ENCODE measurements at regions not wholly inside any gene's neighbourhood (a gene's known extent, or its start where the extent isn't known, plus 50 kb on each side); places are given as distances from the start of the nearest gene placed in this dataset.

GRCh38 chr16:60510208-60510607, 1526.0 kb downstream of the CDH8 start:
- Mint-ChIP-seq H3K27ac (no peak overlapping the region), H3K36me3 (ENCODE audit: low read depth) (no peaks in the 10 kb centered on the region), H3K9me3 (peaks cover 23% of the 10 kb centered on the region), H3K4me1 (ENCODE audit: low read depth) (no peaks in the 10 kb centered on the region), H3K4me3 (no peak overlapping the region), H3K27me3 (ENCODE audit: low read depth) (no peaks in the 10 kb centered on the region)

GRCh38 chr16:60491273-60491672, 1545.0 kb downstream of the CDH8 start:
- Mint-ChIP-seq H3K27me3 (ENCODE audit: low read depth) (no peaks in the 10 kb centered on the region), H3K9me3 (peaks cover 3% of the 10 kb centered on the region), H3K27ac (no peak overlapping the region), H3K36me3 (ENCODE audit: low read depth) (no peaks in the 10 kb centered on the region), H3K4me1 (ENCODE audit: low read depth) (no peaks in the 10 kb centered on the region), H3K4me3 (no peak overlapping the region)

- Mint-ChIP-seq H3K27me3 (ENCODE audit: low read depth) (no peaks in the 10 kb centered on the region), H3K9me3 (peaks cover 4% of the 10 kb centered on the region), H3K4me3 (no peak overlapping the region), H3K4me1 (ENCODE audit: low read depth) (no peaks in the 10 kb centered on the region), H3K36me3 (ENCODE audit: low read depth) (no peaks in the 10 kb centered on the region), H3K27ac (no peak overlapping the region)
These were observed 1550.3 kb downstream of the CDH8 start for GRCh38 chr16:60485872-60486489.

- Mint-ChIP-seq H3K9me3 (peaks cover 4% of the 10 kb centered on the region), H3K4me3 (no peak overlapping the region), H3K4me1 (ENCODE audit: low read depth) (no peaks in the 10 kb centered on the region)
These were observed 1551.3 kb downstream of the CDH8 start for GRCh38 chr16:60484901-60485300.

GRCh38 chr16:60481591-60481990, 1554.6 kb downstream of the CDH8 start:
- Mint-ChIP-seq H3K27ac (no peak overlapping the region), H3K36me3 (ENCODE audit: low read depth) (no peaks in the 10 kb centered on the region), H3K27me3 (ENCODE audit: low read depth) (no peaks in the 10 kb centered on the region), H3K4me1 (ENCODE audit: low read depth) (no peaks in the 10 kb centered on the region), H3K4me3 (no peak overlapping the region), H3K9me3 (peaks cover 7% of the 10 kb centered on the region)

More at GRCh38 chr16:60484901-60485300, 1551.3 kb downstream of the CDH8 start:
- H3K36me3 Mint-ChIP-seq (ENCODE audit: low read depth), result no peaks in the 10 kb centered on the region
- H3K27me3 Mint-ChIP-seq (ENCODE audit: low read depth), result no peaks in the 10 kb centered on the region
- no peak overlapping the region for H3K27ac Mint-ChIP-seq

- H3K4me1 Mint-ChIP-seq (ENCODE audit: low read depth), result no peaks in the 10 kb centered on the region
- H3K27me3 Mint-ChIP-seq (ENCODE audit: low read depth), result no peaks in the 10 kb centered on the region
These were observed 1557.4 kb downstream of the CDH8 start for GRCh38 chr16:60478810-60479209.

GRCh38 chr16:60463986-60464385, 1572.3 kb downstream of the CDH8 start:
- Mint-ChIP-seq H3K27ac (no peak overlapping the region), H3K9me3 (peaks cover 25% of the 10 kb centered on the region), H3K4me1 (ENCODE audit: low read depth) (no peaks in the 10 kb centered on the region), H3K27me3 (ENCODE audit: low read depth) (no peaks in the 10 kb centered on the region), H3K4me3 (no peak overlapping the region), H3K36me3 (ENCODE audit: low read depth) (no peaks in the 10 kb centered on the region)

More at GRCh38 chr16:60478810-60479209, 1557.4 kb downstream of the CDH8 start:
- Mint-ChIP-seq H3K27ac (no peak overlapping the region), H3K9me3 (peaks cover 12% of the 10 kb centered on the region), H3K4me3 (no peak overlapping the region), H3K36me3 (ENCODE audit: low read depth) (no peaks in the 10 kb centered on the region)

GRCh38 chr16:60459463-60459862, 1576.8 kb downstream of the CDH8 start:
- Mint-ChIP-seq H3K9me3 (peaks cover 27% of the 10 kb centered on the region), H3K27me3 (ENCODE audit: low read depth) (no peaks in the 10 kb centered on the region), H3K4me3 (no peak overlapping the region), H3K36me3 (ENCODE audit: low read depth) (no peaks in the 10 kb centered on the region), H3K4me1 (ENCODE audit: low read depth) (no peaks in the 10 kb centered on the region), H3K27ac (no peak overlapping the region)

- Mint-ChIP-seq H3K4me1 (ENCODE audit: low read depth) (no peaks in the 10 kb centered on the region), H3K27ac (no peak overlapping the region), H3K27me3 (ENCODE audit: low read depth) (no peaks in the 10 kb centered on the region), H3K36me3 (ENCODE audit: low read depth) (no peaks in the 10 kb centered on the region), H3K4me3 (no peak overlapping the region), H3K9me3 (peaks cover 30% of the 10 kb centered on the region)
These were observed 1578.0 kb downstream of the CDH8 start for GRCh38 chr16:60458255-60458654.

- Mint-ChIP-seq H3K27me3 (ENCODE audit: low read depth) (no peaks in the 10 kb centered on the region), H3K4me3 (no peak overlapping the region), H3K36me3 (ENCODE audit: low read depth) (no peaks in the 10 kb centered on the region), H3K4me1 (ENCODE audit: low read depth) (no peaks in the 10 kb centered on the region), H3K9me3 (peaks cover 25% of the 10 kb centered on the region), H3K27ac (no peak overlapping the region)
These were observed 1583.6 kb downstream of the CDH8 start for GRCh38 chr16:60452646-60453045.

- no peaks in the 10 kb centered on the region for H3K4me1 Mint-ChIP-seq (ENCODE audit: low read depth)
- no peaks in the 10 kb centered on the region for H3K27me3 Mint-ChIP-seq (ENCODE audit: low read depth)
- peaks cover 15% of the 10 kb centered on the region for H3K9me3 Mint-ChIP-seq
- no peaks in the 10 kb centered on the region for H3K36me3 Mint-ChIP-seq (ENCODE audit: low read depth)
- H3K27ac Mint-ChIP-seq, result no peak overlapping the region
- no peak overlapping the region for H3K4me3 Mint-ChIP-seq
These were observed 1597.3 kb downstream of the CDH8 start for GRCh38 chr16:60438894-60439293.

- no peak overlapping the region for H3K27ac Mint-ChIP-seq
- H3K27me3 Mint-ChIP-seq (ENCODE audit: low read depth), result no peaks in the 10 kb centered on the region
- H3K4me1 Mint-ChIP-seq (ENCODE audit: low read depth), result no peaks in the 10 kb centered on the region
- peaks cover 16% of the 10 kb centered on the region for H3K9me3 Mint-ChIP-seq
- no peak overlapping the region for H3K4me3 Mint-ChIP-seq
- H3K36me3 Mint-ChIP-seq (ENCODE audit: low read depth), result no peaks in the 10 kb centered on the region
These were observed 1603.8 kb downstream of the CDH8 start for GRCh38 chr16:60432472-60432871.

- Mint-ChIP-seq H3K36me3 (ENCODE audit: low read depth) (no peaks in the 10 kb centered on the region), H3K27me3 (ENCODE audit: low read depth) (no peaks in the 10 kb centered on the region), H3K4me1 (ENCODE audit: low read depth) (no peaks in the 10 kb centered on the region), H3K9me3 (peaks cover 9% of the 10 kb centered on the region), H3K27ac (no peak overlapping the region), H3K4me3 (no peak overlapping the region)
These were observed 1616.4 kb downstream of the CDH8 start for GRCh38 chr16:60419859-60420258.

GRCh38 chr16:60414613-60415012, 1621.6 kb downstream of the CDH8 start:
- Mint-ChIP-seq H3K27me3 (ENCODE audit: low read depth) (no peaks in the 10 kb centered on the region), H3K36me3 (ENCODE audit: low read depth) (no peaks in the 10 kb centered on the region), H3K4me3 (no peak overlapping the region), H3K27ac (no peak overlapping the region), H3K4me1 (ENCODE audit: low read depth) (no peaks in the 10 kb centered on the region), H3K9me3 (peaks cover 9% of the 10 kb centered on the region)

- Mint-ChIP-seq H3K9me3 (peaks cover 9% of the 10 kb centered on the region), H3K27me3 (ENCODE audit: low read depth) (no peaks in the 10 kb centered on the region), H3K27ac (no peak overlapping the region), H3K36me3 (ENCODE audit: low read depth) (no peaks in the 10 kb centered on the region), H3K4me1 (ENCODE audit: low read depth) (no peaks in the 10 kb centered on the region), H3K4me3 (no peak overlapping the region)
These were observed 1622.3 kb downstream of the CDH8 start for GRCh38 chr16:60413969-60414368.

- H3K36me3 Mint-ChIP-seq (ENCODE audit: low read depth), result no peaks in the 10 kb centered on the region
- peaks cover 20% of the 10 kb centered on the region for H3K9me3 Mint-ChIP-seq
- H3K27me3 Mint-ChIP-seq (ENCODE audit: low read depth), result no peaks in the 10 kb centered on the region
- H3K4me1 Mint-ChIP-seq (ENCODE audit: low read depth), result no peaks in the 10 kb centered on the region
- H3K4me3 Mint-ChIP-seq, result no peak overlapping the region
- no peak overlapping the region for H3K27ac Mint-ChIP-seq
These were observed 1628.6 kb downstream of the CDH8 start for GRCh38 chr16:60407606-60408005.

Data from T-helper 1 cell treated with Interleukin-12 subunit alpha and Interleukin-12 subunit beta and Interleukin-4 antibody, amounts not matched to agents 30 μg/mL and 1 μg/mL, for 36 hours (primary cell).